GM23338 (cell line): ENCODE measurements at regions not wholly inside any gene's neighbourhood (a gene's known extent, or its start where the extent isn't known, plus 50 kb on each side); places are given as distances from the start of the nearest gene placed in this dataset.

Experiments
- CREB1 ChIP-seq: fragments of 250-450 bp; sonication (Bioruptor Pico); IDR thresholded peaks from 2 replicates; pipeline ENCODE4 v1.5.0; 2020; ENCODE audit warnings: low read depth, mild to moderate bottlenecking, moderate library complexity
- EZH2 ChIP-seq: fragments of 200-600 bp; sonication (generic); IDR thresholded peaks from one replicate; pipeline ENCODE4 v1.8.0; 2017; ENCODE audit warnings: antibody characterized with exemption, mild to moderate bottlenecking, low read depth; ENCODE audit not compliant: unreplicated experiment
- EZH2phosphoT487 ChIP-seq: fragments of 200-600 bp; sonication (generic); IDR thresholded peaks from one replicate; pipeline ENCODE4 v1.8.1; 2018; ENCODE audit warnings: antibody characterized with exemption; ENCODE audit not compliant: unreplicated experiment
- JUNB ChIP-seq: IDR thresholded peaks from one replicate; pipeline ENCODE4 v1.6.1; 2016; ENCODE audit warnings: antibody characterized with exemption; ENCODE audit not compliant: unreplicated experiment
- NANOG ChIP-seq: IDR thresholded peaks from 2 replicates; pipeline ENCODE4 v1.6.1; 2016; ENCODE audit warnings: antibody characterized with exemption, borderline replicate concordance
- POLR2AphosphoS5 ChIP-seq: IDR thresholded peaks from 2 replicates; pipeline ENCODE4 v1.6.1; 2016; ENCODE audit warnings: antibody characterized with exemption, low read depth
- STAT1 ChIP-seq: IDR thresholded peaks from one replicate; pipeline ENCODE4 v1.6.1; 2016; ENCODE audit warnings: antibody characterized with exemption; ENCODE audit not compliant: unreplicated experiment
- ZNF114 ChIP-seq: fragments of 250-450 bp; sonication (Bioruptor Pico); IDR thresholded peaks from 2 replicates; pipeline ENCODE4 v1.5.0; 2020; ENCODE audit warnings: mild to moderate bottlenecking, moderate library complexity
- TF ChIP-seq, protein P1 (sequence below), 2 experiments: fragments of 200-600 bp in 1 of 2; sonication (generic) in 1 of 2; conservative IDR thresholded peaks; 2 replicates each; pipeline versions ENCODE4 v1.5.1 to v1.6.1; 2016 to 2017; ENCODE audit warnings: antibody characterized with exemption in 2 of 2, low read depth in 2 of 2, mild to moderate bottlenecking in 2 of 2, moderate library complexity in 1 of 2
- TF ChIP-seq, protein P2 (sequence below): IDR thresholded peaks from 2 replicates; pipeline ENCODE4 v1.6.1; 2016; ENCODE audit warnings: antibody characterized with exemption
- TF ChIP-seq, protein P3 (sequence below): IDR thresholded peaks from one replicate; pipeline ENCODE4 v1.6.1; 2018; ENCODE audit warnings: antibody characterized with exemption; ENCODE audit not compliant: unreplicated experiment

DNA sequence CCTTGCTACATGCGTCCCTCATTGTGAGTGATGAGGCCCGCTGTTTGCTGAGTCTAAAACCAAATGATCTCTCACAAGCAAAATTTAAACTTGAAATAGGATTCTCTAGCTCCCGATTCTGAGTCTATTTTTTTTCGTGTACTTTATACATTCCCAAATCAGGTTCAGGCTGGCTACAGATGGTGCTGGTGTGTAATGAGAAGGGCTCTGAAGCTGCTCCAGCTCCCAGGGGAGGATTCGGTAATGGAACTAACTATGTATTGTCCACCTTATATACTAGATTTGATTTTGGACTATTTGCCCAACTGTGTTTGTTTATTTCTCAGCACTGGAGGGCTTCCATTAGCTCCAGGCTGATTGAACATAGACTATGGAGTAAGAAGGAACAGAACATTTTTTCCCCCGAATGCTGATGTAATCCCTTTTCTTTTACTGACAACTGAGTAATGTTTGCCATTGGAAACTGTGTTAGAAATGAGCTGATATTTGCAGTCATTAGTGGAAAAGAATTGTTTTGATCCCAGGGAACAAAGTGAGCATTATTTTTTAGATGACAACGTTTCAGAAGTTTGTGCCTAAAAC, 274.0 kb upstream of the FIGN start:
- TF ChIP-seq, protein P1, sequence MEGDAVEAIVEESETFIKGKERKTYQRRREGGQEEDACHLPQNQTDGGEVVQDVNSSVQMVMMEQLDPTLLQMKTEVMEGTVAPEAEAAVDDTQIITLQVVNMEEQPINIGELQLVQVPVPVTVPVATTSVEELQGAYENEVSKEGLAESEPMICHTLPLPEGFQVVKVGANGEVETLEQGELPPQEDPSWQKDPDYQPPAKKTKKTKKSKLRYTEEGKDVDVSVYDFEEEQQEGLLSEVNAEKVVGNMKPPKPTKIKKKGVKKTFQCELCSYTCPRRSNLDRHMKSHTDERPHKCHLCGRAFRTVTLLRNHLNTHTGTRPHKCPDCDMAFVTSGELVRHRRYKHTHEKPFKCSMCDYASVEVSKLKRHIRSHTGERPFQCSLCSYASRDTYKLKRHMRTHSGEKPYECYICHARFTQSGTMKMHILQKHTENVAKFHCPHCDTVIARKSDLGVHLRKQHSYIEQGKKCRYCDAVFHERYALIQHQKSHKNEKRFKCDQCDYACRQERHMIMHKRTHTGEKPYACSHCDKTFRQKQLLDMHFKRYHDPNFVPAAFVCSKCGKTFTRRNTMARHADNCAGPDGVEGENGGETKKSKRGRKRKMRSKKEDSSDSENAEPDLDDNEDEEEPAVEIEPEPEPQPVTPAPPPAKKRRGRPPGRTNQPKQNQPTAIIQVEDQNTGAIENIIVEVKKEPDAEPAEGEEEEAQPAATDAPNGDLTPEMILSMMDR (conservative IDR thresholded peaks at IDR 0.05; ENCODE audit: low read depth in 2 of 2) = no peak
- TF ChIP-seq, protein P2, sequence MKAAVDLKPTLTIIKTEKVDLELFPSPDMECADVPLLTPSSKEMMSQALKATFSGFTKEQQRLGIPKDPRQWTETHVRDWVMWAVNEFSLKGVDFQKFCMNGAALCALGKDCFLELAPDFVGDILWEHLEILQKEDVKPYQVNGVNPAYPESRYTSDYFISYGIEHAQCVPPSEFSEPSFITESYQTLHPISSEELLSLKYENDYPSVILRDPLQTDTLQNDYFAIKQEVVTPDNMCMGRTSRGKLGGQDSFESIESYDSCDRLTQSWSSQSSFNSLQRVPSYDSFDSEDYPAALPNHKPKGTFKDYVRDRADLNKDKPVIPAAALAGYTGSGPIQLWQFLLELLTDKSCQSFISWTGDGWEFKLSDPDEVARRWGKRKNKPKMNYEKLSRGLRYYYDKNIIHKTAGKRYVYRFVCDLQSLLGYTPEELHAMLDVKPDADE = no peak
- no peak for TF ChIP-seq POLR2AphosphoS5
- no peak for TF ChIP-seq EZH2
- TF ChIP-seq, protein P3, sequence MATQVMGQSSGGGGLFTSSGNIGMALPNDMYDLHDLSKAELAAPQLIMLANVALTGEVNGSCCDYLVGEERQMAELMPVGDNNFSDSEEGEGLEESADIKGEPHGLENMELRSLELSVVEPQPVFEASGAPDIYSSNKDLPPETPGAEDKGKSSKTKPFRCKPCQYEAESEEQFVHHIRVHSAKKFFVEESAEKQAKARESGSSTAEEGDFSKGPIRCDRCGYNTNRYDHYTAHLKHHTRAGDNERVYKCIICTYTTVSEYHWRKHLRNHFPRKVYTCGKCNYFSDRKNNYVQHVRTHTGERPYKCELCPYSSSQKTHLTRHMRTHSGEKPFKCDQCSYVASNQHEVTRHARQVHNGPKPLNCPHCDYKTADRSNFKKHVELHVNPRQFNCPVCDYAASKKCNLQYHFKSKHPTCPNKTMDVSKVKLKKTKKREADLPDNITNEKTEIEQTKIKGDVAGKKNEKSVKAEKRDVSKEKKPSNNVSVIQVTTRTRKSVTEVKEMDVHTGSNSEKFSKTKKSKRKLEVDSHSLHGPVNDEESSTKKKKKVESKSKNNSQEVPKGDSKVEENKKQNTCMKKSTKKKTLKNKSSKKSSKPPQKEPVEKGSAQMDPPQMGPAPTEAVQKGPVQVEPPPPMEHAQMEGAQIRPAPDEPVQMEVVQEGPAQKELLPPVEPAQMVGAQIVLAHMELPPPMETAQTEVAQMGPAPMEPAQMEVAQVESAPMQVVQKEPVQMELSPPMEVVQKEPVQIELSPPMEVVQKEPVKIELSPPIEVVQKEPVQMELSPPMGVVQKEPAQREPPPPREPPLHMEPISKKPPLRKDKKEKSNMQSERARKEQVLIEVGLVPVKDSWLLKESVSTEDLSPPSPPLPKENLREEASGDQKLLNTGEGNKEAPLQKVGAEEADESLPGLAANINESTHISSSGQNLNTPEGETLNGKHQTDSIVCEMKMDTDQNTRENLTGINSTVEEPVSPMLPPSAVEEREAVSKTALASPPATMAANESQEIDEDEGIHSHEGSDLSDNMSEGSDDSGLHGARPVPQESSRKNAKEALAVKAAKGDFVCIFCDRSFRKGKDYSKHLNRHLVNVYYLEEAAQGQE = no peak
- no peak for TF ChIP-seq EZH2phosphoT487
- no peak for TF ChIP-seq CREB1 (CRISPR knock-in tag)
- TF ChIP-seq JUNB = no peak
- TF ChIP-seq ZNF114 (CRISPR knock-in tag) = no peak
- TF ChIP-seq NANOG = no peak
- no peak for TF ChIP-seq STAT1
